ENCODE measurements at regions not wholly inside any gene's neighbourhood (a gene's known extent, or its start where the extent isn't known, plus 50 kb on each side); places are given as distances from the start of the nearest gene placed in this dataset.

DNA sequence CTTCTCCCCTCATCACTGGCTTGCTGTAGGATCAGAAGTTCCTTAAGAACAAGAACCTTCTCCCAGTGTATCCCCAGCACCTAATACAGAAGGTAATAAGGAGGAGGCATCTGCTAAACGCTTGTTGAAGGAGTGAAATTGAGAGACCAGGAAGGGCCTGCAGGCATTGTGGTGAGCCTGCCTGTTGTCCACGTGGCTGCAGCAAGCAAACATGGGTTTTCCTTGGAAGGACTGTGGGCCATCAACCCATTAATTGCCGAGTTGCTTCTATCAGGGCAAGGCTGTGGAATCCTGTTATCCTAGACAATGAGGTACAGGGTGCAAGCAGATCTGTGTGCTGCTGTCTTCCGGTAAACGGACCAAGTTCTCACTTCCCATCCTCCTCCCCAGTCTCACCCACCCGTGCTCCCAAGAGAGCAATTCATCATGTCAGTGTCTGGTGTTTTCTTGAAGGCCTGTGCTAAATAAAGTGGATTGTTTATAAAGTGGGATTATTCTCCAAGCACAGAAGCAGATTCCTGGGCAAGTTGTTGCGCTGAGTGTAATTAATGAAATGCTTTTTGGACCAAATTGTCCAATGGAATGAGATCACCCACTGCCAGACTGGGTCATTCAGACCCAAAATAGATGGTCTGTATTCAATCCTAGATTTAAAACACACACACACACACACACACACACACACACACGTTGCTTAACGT is 164.6 kb upstream of the CDYL start:
- H3F3A ChIP-seq (ENCODE audit: insufficient read depth) = peaks cover 49% of the 10 kb centered on the region
- no peaks in the 10 kb centered on the region for H3K9me3 ChIP-seq (ENCODE audit: low read depth)
- no peak overlapping the region for H2AFZ ChIP-seq
- no peak overlapping the region; the same call in 1 of the 2 replicates for H3K9ac ChIP-seq
- H3K36me3 ChIP-seq (ENCODE audit: low read depth) = no peaks in the 10 kb centered on the region
- no peaks in the 10 kb centered on the region for H4K20me1 ChIP-seq (ENCODE audit: insufficient read depth)
- TF ChIP-seq EZH2phosphoT487 (IDR thresholded peaks at IDR 0.05; ENCODE audit: insufficient read depth, low read depth) (no peak), EZH2 (IDR thresholded peaks at IDR 0.05; ENCODE audit: insufficient read depth, poor library complexity, severe bottlenecking) (no peak)
- 17 to 24% methylated on average over 9 of the region's 9 CpGs for WGBS, 2 experiments (ENCODE audit: low coverage in 1 of 2, low lambda C conversion rate in 2 of 2, missing lambda C conversion rate in 2 of 2)
- H3K79me2 ChIP-seq (ENCODE audit: insufficient read depth) = no peaks in the 10 kb centered on the region
- in situ Hi-C loops (cut with MboI) = no loop called here
- H3K9me2 ChIP-seq (ENCODE audit: insufficient read depth) = no peaks in the 10 kb centered on the region
- peak; percentile 27 for DNase-seq
- no peak overlapping the region for H3K4me3 ChIP-seq
- H3K4me2 ChIP-seq (ENCODE audit: unreplicated experiment) = peak overlapping the region; percentile 66
- H3K4me1 ChIP-seq (ENCODE audit: insufficient read depth) = peaks cover 49% of the 10 kb centered on the region
- H3K27ac ChIP-seq = peak overlapping the region; percentile 83
- no peaks in the 10 kb centered on the region for H3K27me3 ChIP-seq (replicated peaks; ENCODE audit: insufficient read depth)

DNA sequence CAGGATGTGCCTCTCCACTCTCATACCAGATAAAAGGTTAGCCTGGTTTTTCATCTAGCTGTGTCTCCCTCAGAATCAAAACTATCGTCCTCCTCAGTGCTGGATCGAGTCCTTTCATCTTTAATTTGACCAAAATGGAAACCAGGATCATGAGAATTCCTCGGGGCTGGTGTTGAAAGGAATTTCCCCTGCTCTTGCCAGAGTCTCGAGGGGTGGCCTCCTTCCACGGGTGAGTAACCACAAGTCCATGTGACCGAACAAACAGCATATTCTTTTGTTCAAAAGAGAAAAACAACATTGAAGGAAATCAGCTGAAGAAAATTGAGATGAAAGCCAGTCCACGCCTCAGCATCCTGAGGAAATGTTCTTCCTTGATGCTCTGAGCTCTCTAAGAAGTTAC is 165.9 kb upstream of the CDYL start:
- H3K9ac ChIP-seq = peak overlapping the region; percentile 39
- H3K9me2 ChIP-seq (ENCODE audit: insufficient read depth) = no peaks in the 10 kb centered on the region
- H3K27me3 ChIP-seq (replicated peaks; ENCODE audit: insufficient read depth) = no peaks in the 10 kb centered on the region
- no peaks in the 10 kb centered on the region for H3K9me3 ChIP-seq (ENCODE audit: low read depth)
- no peak for TF ChIP-seq EZH2 (IDR thresholded peaks at IDR 0.05; ENCODE audit: insufficient read depth, poor library complexity, severe bottlenecking)
- in situ Hi-C loops (cut with MboI) = no loop called here
- peak; percentile 87 for DNase-seq
- no peaks in the 10 kb centered on the region for H4K20me1 ChIP-seq (ENCODE audit: insufficient read depth)
- H3K4me3 ChIP-seq = no peak overlapping the region
- H3K36me3 ChIP-seq (ENCODE audit: low read depth) = no peaks in the 10 kb centered on the region
- peaks cover 50% of the 10 kb centered on the region for H3F3A ChIP-seq (ENCODE audit: insufficient read depth)
- peak overlapping the region; percentile 64 for H3K27ac ChIP-seq
- peak overlapping the region; percentile 50 for H3K4me2 ChIP-seq (ENCODE audit: unreplicated experiment)
- H3K79me2 ChIP-seq (ENCODE audit: insufficient read depth) = no peaks in the 10 kb centered on the region
- peak overlapping the region; percentile 61 for H2AFZ ChIP-seq
- WGBS, 2 experiments (ENCODE audit: low coverage in 1 of 2, low lambda C conversion rate in 2 of 2, missing lambda C conversion rate in 2 of 2) = 6 to 8% methylated on average over 7 of the region's 7 CpGs
- H3K4me1 ChIP-seq (ENCODE audit: insufficient read depth) = peaks cover 51% of the 10 kb centered on the region

DNA sequence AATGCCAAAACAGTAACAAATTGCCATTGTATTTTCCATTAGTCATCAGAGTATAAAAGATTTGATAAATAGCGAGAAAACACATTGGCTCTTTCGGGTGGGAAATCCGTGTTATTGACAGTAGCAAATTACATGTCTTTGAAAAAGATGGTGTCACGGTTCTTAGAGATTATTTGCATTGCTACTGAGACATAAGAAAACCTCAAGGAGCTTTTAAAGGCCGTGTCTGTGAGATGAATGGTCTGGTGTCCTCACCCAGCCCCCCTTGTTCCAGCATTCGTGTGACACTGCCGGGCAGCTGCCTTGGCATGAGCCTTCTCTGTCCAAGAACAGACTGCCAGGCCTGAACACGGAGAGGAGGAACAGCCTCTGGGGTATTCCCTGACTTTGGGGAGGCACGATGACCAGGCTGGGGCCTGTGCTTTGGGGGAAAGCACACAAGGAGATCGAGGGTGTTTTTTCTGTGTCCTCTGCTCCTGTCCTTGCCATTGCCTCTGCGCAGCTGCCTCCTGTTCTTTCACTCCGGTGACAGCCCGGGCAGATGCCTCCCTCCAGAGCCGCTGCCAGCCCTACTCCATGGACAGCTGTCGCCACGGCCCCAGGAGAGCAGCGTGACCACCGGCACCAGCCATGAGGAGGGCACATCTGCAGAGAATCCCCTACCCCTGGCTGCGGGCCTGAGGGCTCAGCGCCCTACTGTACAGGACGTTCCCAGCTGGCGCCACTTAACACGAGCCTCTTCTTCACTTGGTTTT is 167.7 kb upstream of the CDYL start:
- Histone ChIP-seq H3K79me2 (ENCODE audit: insufficient read depth) (no peaks in the 10 kb centered on the region), H4K20me1 (ENCODE audit: insufficient read depth) (no peaks in the 10 kb centered on the region), H3K27ac (no peak overlapping the region), H3F3A (ENCODE audit: insufficient read depth) (peaks cover 54% of the 10 kb centered on the region), H3K9me2 (ENCODE audit: insufficient read depth) (no peaks in the 10 kb centered on the region), H3K36me3 (ENCODE audit: low read depth) (no peaks in the 10 kb centered on the region), H3K4me1 (ENCODE audit: insufficient read depth) (peaks cover 57% of the 10 kb centered on the region), H3K9ac (no peak overlapping the region), H3K9me3 (ENCODE audit: low read depth) (no peaks in the 10 kb centered on the region), H3K27me3 (replicated peaks; ENCODE audit: insufficient read depth) (no peaks in the 10 kb centered on the region), H3K4me3 (no peak overlapping the region), H2AFZ (no peak overlapping the region), H3K4me2 (ENCODE audit: unreplicated experiment) (no peak overlapping the region)
- DNase-seq = no peak
- 97 to 98% methylated on average over 22 to 23 of the region's 23 CpGs for WGBS, 2 experiments (ENCODE audit: low coverage in 1 of 2, low lambda C conversion rate in 2 of 2, missing lambda C conversion rate in 2 of 2)
- no peak for TF ChIP-seq EZH2phosphoT487 (IDR thresholded peaks at IDR 0.05; ENCODE audit: insufficient read depth, low read depth)
- TF ChIP-seq EZH2 (IDR thresholded peaks at IDR 0.05; ENCODE audit: insufficient read depth, poor library complexity, severe bottlenecking) = no peak
- in situ Hi-C loops (cut with MboI) = no loop called here

DNA sequence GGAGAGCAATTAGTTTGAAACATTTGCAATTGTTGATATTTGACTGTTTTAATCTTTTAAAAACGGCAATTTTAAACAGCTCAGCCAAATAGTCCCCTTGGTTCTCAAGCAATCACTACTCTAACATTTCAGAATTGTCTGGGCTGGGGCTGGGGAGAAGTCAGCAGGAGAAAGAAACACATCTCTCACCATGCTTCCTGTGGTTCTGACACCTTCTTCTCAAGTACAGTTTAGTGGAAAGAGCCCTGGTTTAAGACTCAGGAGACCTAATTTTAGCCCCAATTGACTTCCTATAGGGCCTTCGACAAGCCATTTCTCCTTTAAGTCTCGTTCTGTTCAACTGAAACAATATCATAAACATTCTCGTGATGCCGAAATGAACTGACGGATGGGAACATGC is 168.4 kb upstream of the CDYL start:
- H3K9me3 ChIP-seq (ENCODE audit: low read depth) = no peaks in the 10 kb centered on the region
- no peaks in the 10 kb centered on the region for H3K36me3 ChIP-seq (ENCODE audit: low read depth)
- no peaks in the 10 kb centered on the region for H3K9me2 ChIP-seq (ENCODE audit: insufficient read depth)
- H3F3A ChIP-seq (ENCODE audit: insufficient read depth) = peaks cover 51% of the 10 kb centered on the region
- H3K9ac ChIP-seq = no peak overlapping the region
- no peaks in the 10 kb centered on the region for H3K27me3 ChIP-seq (replicated peaks; ENCODE audit: insufficient read depth)
- no peaks in the 10 kb centered on the region for H3K79me2 ChIP-seq (ENCODE audit: insufficient read depth)
- peaks cover 52% of the 10 kb centered on the region for H3K4me1 ChIP-seq (ENCODE audit: insufficient read depth)
- H2AFZ ChIP-seq = no peak overlapping the region
- DNase-seq = no peak
- no peak overlapping the region for H3K27ac ChIP-seq
- TF ChIP-seq EZH2phosphoT487 (IDR thresholded peaks at IDR 0.05; ENCODE audit: insufficient read depth, low read depth) = no peak
- H3K4me2 ChIP-seq (ENCODE audit: unreplicated experiment) = peak overlapping the region; percentile 37
- H4K20me1 ChIP-seq (ENCODE audit: insufficient read depth) = no peaks in the 10 kb centered on the region
- in situ Hi-C loops (cut with MboI) = no loop called here
- 80 to 83% methylated on average over 6 of the region's 6 CpGs for WGBS, 2 experiments (ENCODE audit: low coverage in 1 of 2, low lambda C conversion rate in 2 of 2, missing lambda C conversion rate in 2 of 2)
- H3K4me3 ChIP-seq = no peak overlapping the region

Data from GM23248 (cell line).